NB4 (cell line): ENCODE measurements at regions not wholly inside any gene's neighbourhood (a gene's known extent, or its start where the extent isn't known, plus 50 kb on each side); places are given as distances from the start of the nearest gene placed in this dataset.

Source experiments
- CTCF ChIP-seq: IDR thresholded peaks from one replicate; pipeline ENCODE4 v1.5.1; 2012; ENCODE audit warnings: low read depth, low read length
- MYC ChIP-seq: IDR thresholded peaks from 2 replicates; pipeline ENCODE4 v1.6.1; 2011; ENCODE audit warnings: low read depth, low read length
- POLR2A ChIP-seq: IDR thresholded peaks from 2 replicates; pipeline ENCODE4 v1.6.1; 2011; ENCODE audit warnings: mild to moderate bottlenecking; ENCODE audit not compliant: insufficient read length; ENCODE audit errors: extremely low read depth

GRCh38 chr1:69058454-69058853, 509.3 kb upstream of the LRRC7 start:
- TF ChIP-seq CTCF, result no peak
- TF ChIP-seq MYC, result no peak
- TF ChIP-seq POLR2A, result no peak
